HL-60 (cell line): ENCODE measurements at regions not wholly inside any gene's neighbourhood (a gene's known extent, or its start where the extent isn't known, plus 50 kb on each side); places are given as distances from the start of the nearest gene placed in this dataset.

Source experiments
- POLR2AphosphoS5 ChIP-seq: IDR thresholded peaks from 2 replicates; pipeline ENCODE4 v1.6.1; 2012; ENCODE audit warnings: low read depth
- SPI1 ChIP-seq: IDR thresholded peaks from 2 replicates; pipeline ENCODE4 v1.6.1; 2012; ENCODE audit warnings: low read depth, mild to moderate bottlenecking, borderline replicate concordance
- TF ChIP-seq, protein P1 (sequence below): IDR thresholded peaks from one replicate; pipeline ENCODE4 v1.5.1; 2011; ENCODE audit warnings: low read length, control low read depth, inconsistent platforms; ENCODE audit not compliant: insufficient read depth
- TF ChIP-seq, protein P2 (sequence below): IDR thresholded peaks from 2 replicates; pipeline ENCODE4 v1.6.1; 2012; ENCODE audit warnings: low read depth; ENCODE audit not compliant: insufficient replicate concordance

DNA sequence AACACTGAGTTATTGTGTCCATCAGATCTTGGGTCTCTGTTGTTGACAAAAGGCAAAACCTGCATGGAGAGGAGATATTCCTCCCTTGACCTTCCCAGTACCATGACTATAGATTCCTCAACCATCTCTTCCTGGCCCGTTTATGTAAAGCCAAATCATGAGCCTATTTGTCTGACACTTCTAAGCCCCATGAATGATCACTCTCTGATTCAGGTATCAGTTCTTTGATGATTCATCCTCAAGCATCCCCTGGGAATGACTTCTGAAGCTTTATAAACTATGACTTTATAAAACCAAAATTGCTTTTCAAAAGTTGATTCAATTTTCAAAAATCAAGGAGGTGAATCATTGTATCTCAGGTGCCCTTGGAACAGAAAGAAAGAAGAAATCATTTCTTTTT is 78.7 kb upstream of the LOC128125822 start:
- TF ChIP-seq POLR2AphosphoS5 (no peak), SPI1 (no peak)
- TF ChIP-seq, protein P1, sequence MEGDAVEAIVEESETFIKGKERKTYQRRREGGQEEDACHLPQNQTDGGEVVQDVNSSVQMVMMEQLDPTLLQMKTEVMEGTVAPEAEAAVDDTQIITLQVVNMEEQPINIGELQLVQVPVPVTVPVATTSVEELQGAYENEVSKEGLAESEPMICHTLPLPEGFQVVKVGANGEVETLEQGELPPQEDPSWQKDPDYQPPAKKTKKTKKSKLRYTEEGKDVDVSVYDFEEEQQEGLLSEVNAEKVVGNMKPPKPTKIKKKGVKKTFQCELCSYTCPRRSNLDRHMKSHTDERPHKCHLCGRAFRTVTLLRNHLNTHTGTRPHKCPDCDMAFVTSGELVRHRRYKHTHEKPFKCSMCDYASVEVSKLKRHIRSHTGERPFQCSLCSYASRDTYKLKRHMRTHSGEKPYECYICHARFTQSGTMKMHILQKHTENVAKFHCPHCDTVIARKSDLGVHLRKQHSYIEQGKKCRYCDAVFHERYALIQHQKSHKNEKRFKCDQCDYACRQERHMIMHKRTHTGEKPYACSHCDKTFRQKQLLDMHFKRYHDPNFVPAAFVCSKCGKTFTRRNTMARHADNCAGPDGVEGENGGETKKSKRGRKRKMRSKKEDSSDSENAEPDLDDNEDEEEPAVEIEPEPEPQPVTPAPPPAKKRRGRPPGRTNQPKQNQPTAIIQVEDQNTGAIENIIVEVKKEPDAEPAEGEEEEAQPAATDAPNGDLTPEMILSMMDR: no peak
- TF ChIP-seq, protein P2, sequence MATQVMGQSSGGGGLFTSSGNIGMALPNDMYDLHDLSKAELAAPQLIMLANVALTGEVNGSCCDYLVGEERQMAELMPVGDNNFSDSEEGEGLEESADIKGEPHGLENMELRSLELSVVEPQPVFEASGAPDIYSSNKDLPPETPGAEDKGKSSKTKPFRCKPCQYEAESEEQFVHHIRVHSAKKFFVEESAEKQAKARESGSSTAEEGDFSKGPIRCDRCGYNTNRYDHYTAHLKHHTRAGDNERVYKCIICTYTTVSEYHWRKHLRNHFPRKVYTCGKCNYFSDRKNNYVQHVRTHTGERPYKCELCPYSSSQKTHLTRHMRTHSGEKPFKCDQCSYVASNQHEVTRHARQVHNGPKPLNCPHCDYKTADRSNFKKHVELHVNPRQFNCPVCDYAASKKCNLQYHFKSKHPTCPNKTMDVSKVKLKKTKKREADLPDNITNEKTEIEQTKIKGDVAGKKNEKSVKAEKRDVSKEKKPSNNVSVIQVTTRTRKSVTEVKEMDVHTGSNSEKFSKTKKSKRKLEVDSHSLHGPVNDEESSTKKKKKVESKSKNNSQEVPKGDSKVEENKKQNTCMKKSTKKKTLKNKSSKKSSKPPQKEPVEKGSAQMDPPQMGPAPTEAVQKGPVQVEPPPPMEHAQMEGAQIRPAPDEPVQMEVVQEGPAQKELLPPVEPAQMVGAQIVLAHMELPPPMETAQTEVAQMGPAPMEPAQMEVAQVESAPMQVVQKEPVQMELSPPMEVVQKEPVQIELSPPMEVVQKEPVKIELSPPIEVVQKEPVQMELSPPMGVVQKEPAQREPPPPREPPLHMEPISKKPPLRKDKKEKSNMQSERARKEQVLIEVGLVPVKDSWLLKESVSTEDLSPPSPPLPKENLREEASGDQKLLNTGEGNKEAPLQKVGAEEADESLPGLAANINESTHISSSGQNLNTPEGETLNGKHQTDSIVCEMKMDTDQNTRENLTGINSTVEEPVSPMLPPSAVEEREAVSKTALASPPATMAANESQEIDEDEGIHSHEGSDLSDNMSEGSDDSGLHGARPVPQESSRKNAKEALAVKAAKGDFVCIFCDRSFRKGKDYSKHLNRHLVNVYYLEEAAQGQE: no peak
